ENCODE measurements at regions not wholly inside any gene's neighbourhood (a gene's known extent, or its start where the extent isn't known, plus 50 kb on each side); places are given as distances from the start of the nearest gene placed in this dataset.

GRCh38 chr11:130593064-130593463 lies 144.6 kb downstream of the ADAMTS15 start:
- DNase-seq, result no peak
- TF ChIP-seq CTCF (IDR thresholded peaks at IDR 0.05; ENCODE audit: low read depth, low read length), result no peak
- no peaks in the 10 kb centered on the region for H3K9me3 ChIP-seq (ENCODE audit: severe bottlenecking)
- H3K36me3 ChIP-seq, result no peaks in the 10 kb centered on the region
- H3K4me3 ChIP-seq (ENCODE audit: low read depth, low read length), result no peak overlapping the region
- no peaks in the 10 kb centered on the region for H3K27me3 ChIP-seq (ENCODE audit: insufficient read depth, low read depth, severe bottlenecking)
- H3K27ac ChIP-seq, result no peak overlapping the region

GRCh38 chr11:130598433-130598832 lies 150.0 kb downstream of the ADAMTS15 start:
- Histone ChIP-seq H3K9me3 (ENCODE audit: severe bottlenecking) (no peaks in the 10 kb centered on the region), H3K27me3 (ENCODE audit: insufficient read depth, low read depth, severe bottlenecking) (no peaks in the 10 kb centered on the region), H3K27ac (no peak overlapping the region), H3K36me3 (no peaks in the 10 kb centered on the region), H3K4me3 (ENCODE audit: low read depth, low read length) (no peak overlapping the region)
- DNase-seq, result no peak
- TF ChIP-seq CTCF (IDR thresholded peaks at IDR 0.05; ENCODE audit: low read depth, low read length), result no peak

GRCh38 chr11:130599073-130599654 lies 150.7 kb downstream of the ADAMTS15 start:
- Histone ChIP-seq H3K36me3 (no peaks in the 10 kb centered on the region), H3K9me3 (ENCODE audit: severe bottlenecking) (no peaks in the 10 kb centered on the region), H3K27ac (no peak overlapping the region), H3K27me3 (ENCODE audit: insufficient read depth, low read depth, severe bottlenecking) (no peaks in the 10 kb centered on the region), H3K4me3 (ENCODE audit: low read depth, low read length) (no peak overlapping the region)
- DNase-seq, result no peak
- no peak for TF ChIP-seq CTCF (IDR thresholded peaks at IDR 0.05; ENCODE audit: low read depth, low read length)

GRCh38 chr11:130600139-130600538 lies 151.7 kb downstream of the ADAMTS15 start:
- H3K4me3 ChIP-seq (ENCODE audit: low read depth, low read length), result no peak overlapping the region
- H3K9me3 ChIP-seq (ENCODE audit: severe bottlenecking), result no peaks in the 10 kb centered on the region
- H3K27me3 ChIP-seq (ENCODE audit: insufficient read depth, low read depth, severe bottlenecking), result no peaks in the 10 kb centered on the region
- TF ChIP-seq CTCF (IDR thresholded peaks at IDR 0.05; ENCODE audit: low read depth, low read length), result no peak
- no peak overlapping the region for H3K27ac ChIP-seq
- DNase-seq, result no peak
- no peaks in the 10 kb centered on the region for H3K36me3 ChIP-seq

GRCh38 chr11:130600616-130601015 lies 152.2 kb downstream of the ADAMTS15 start:
- no peak for TF ChIP-seq CTCF (IDR thresholded peaks at IDR 0.05; ENCODE audit: low read depth, low read length)
- Histone ChIP-seq H3K4me3 (ENCODE audit: low read depth, low read length) (no peak overlapping the region), H3K27me3 (ENCODE audit: insufficient read depth, low read depth, severe bottlenecking) (no peaks in the 10 kb centered on the region), H3K27ac (no peak overlapping the region), H3K9me3 (ENCODE audit: severe bottlenecking) (no peaks in the 10 kb centered on the region), H3K36me3 (no peaks in the 10 kb centered on the region)
- DNase-seq, result no peak

GRCh38 chr11:130601141-130601540 lies 152.7 kb downstream of the ADAMTS15 start:
- Histone ChIP-seq H3K27me3 (ENCODE audit: insufficient read depth, low read depth, severe bottlenecking) (no peaks in the 10 kb centered on the region), H3K27ac (no peak overlapping the region)
- peak; percentile 51 for DNase-seq

More at GRCh38 chr11:130601141-130601540, 152.7 kb downstream of the ADAMTS15 start:
- no peak for TF ChIP-seq CTCF (IDR thresholded peaks at IDR 0.05; ENCODE audit: low read depth, low read length)
- H3K4me3 ChIP-seq (ENCODE audit: low read depth, low read length), result no peak overlapping the region
- no peaks in the 10 kb centered on the region for H3K36me3 ChIP-seq
- no peaks in the 10 kb centered on the region for H3K9me3 ChIP-seq (ENCODE audit: severe bottlenecking)

Data from WERI-Rb-1 (cell line).